ENCODE measurements at regions not wholly inside any gene's neighbourhood (a gene's known extent, or its start where the extent isn't known, plus 50 kb on each side); places are given as distances from the start of the nearest gene placed in this dataset.

GRCh38 chr16:35685085-35685484, 2225.7 kb downstream of the TP53TG3F start:
- TF ChIP-seq SP1 (IDR thresholded peaks at IDR 0.05) (no peak), PKNOX1 (IDR thresholded peaks at IDR 0.05) (no peak)

Measured in HEK293T (cell line).